NCI-H2029 (cell line): ENCODE measurements at regions not wholly inside any gene's neighbourhood (a gene's known extent, or its start where the extent isn't known, plus 50 kb on each side); places are given as distances from the start of the nearest gene placed in this dataset.
A peak's percentile ranks its signal among the peaks of the same experiment; 100 is the strongest.

ENCODE experiments used
- DNase-seq: peaks from one replicate; lab custom pipeline; 2025; lab: John Stamatoyannopoulos, UW

DNA sequence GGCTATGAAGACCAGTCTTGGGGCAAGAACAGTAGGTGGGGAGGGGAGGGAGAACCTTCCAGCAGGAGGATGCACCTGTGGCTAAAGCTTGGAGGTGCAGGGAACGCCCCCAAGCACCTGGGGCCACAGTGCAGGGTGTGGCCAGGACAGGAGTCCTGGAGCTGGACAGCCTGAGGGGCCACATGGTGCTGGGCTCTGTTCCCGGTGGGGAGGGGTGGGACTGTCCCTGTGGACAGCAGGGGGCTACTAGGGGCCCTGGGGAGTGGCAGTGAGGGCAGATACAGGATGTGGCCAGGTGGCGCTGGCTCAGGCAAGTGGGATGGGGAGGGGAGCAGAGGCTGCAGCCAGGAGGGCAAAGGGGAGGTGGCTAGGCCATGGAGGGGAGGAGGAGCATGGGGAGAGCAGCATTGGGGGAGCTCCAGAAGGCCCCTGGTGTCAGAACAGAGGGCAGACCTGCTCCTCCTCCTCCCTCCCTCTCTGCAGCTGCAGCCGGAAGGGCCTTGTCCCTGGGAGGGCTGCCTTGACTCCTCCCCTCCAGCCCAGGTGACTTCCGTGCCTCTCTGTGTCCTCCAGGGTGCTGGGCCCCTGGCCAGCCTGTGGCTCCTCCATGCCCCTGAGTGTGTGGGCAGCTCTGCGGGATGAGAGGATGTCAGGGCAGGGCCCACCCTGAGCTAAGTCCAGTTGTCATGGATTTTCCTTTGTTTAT lies 68.4 kb upstream of the DLK1 start:
- peak; percentile 30 for DNase-seq

DNA sequence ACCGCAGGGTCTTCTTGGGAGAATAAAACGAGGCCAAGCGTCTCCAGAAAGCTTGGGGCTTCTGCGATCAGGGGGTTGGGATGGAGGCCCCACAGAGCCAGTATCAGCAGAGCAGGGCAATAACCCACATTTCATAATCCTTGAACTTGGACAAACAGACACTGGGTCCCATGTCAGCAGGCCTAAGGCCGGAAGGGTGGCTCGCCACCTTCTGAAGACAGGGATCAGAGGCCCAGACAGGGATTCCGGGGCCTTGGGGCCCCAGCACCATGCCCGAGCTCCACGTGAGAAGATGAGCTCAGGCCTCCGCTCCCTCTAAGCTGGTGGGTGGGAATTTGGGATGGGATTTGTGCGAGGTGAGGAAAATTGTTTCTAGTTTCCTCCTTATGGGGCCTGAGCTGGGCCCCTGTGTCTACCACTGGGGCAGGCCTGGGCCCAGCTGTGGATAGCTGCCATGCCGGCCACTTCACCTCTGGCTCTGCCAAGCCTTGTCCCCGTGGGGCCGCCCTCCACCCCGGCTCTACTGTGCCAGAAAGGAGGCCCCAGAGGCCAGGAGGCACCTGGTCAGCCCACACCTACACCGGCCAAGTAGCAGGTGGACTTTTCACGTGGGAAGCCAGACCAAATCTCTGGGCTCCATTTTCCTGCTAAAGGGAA lies 67.2 kb upstream of the DLK1 start:
- DNase-seq = no peak

DNA sequence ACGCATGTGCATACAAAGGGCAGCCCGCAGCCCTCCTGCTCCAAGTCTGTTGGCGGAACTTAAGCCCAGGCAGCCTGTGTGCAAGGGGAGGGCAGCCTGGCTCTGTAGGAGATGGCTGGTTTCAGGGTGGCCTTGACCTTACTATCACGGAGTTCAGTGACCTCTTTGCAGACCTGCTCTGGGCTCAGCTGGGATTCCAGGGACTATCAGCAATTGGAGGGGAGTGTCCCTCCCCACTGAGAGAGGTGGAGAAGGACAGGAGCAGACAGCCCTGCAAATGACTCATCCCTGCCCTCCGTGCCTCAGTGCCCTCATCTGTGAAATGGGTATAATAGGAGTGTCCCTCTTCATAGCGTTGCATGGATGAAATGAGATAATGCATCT lies 66.2 kb upstream of the DLK1 start:
- DNase-seq = no peak

DNA sequence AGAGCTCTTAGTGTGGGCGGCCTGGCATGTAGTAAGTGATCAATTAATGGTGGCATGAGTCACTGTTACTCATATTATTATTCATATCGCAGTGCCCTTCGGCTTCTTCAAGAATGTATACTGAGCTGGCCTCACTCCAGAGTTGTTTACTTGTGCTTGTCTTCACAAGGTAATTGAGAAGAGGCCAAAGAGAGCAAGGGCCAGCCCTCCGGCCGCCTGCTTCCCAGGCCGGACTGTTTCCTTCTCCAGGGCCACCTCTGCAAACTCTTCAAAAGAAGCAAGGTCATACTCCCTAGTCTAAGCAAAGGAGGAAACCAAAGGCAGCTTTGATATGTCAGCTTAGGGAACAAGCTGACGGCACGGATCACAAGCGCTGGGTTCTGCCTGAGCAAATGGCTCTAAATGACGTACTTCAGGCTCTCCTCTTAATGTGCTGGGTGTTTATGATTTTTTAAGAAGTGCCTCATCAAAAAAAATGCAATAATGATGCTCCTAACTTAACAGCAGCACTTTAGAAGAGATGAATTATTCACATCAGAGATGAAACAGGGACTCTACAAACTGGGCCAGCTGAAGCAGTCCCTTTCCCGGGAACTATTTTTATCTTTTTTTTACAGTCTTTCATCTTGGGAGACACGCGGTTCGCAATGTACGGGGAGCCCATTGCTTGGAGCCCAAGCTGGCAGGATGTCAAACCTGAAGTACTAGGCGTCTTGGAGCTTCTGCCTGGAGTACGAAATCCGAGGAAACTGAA lies 65.6 kb upstream of the DLK1 start:
- no peak for DNase-seq

DNA sequence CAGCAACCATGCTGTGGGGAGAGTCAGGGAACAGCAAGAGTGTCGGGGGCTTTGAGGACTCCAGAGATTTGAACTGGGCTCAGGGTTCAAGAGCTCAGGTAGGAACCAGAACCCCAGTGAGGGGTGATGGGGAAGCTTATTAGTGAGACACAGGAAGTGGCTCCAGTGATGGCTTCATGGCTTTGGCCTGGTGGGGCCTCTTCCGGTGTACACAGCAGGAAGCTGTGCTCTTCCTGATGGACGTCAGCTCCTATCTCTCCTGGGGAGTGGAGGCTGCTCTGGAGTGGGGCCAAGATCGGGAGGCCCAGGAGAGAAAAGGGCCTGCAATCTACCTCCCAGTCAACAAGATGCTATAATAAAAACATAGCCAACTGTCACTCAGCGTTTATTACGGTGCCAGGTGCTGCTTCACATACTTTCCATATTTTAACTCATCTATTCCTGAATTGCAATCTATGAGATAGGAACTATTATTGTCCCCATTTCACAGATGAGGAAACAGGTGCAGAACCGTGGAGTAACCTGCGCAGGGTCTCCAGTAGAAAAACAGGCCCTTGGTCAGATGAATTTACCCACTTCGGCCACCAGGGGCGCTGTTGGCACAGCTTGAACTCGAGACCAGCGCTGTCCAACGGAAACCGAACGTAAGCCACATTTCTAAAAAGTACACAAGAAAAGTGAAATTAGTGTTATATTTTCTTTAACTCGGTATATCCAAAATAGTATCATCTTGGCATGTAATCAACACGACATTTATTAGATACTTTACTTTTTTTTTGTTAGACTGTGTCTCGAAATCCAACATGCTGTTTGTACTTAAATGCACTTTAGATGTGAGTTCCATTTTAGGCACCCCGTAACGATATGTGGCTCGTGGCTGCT lies 63.6 kb upstream of the DLK1 start:
- DNase-seq = peak; percentile 34

DNA sequence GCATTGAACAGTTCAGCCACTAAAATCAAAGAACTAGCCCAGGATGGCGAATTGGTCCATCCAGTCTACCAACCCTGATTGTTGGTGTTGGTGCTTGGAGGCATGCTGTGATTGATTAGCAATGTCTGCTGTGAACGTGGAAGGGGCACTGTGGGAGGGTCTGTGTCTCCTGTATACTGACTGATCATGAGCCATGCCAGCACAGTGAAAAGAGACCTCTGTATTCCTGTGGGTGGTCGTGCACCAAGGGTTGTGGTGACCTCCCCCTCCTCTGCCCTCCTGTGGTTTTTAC lies 63.0 kb upstream of the DLK1 start:
- DNase-seq = no peak

DNA sequence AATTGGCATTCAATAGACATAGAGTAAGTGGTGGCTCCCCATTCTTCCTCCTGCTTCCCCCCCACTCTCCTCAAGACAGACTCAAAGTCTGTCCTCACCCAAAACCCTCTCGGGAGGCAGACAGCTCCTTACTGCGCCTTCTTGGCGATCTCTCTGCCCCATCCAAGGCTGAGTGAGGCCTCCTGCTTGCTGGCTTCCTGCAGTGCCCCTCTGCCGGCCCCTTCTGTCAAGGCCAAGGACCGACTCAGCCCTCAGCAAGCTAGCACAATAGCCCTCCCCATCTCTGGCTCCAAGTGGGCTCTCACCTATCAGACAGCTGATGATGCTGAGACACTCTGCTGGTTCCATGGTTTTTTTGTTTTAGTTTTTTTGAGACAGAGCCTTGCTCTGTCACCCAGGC lies 62.5 kb upstream of the DLK1 start:
- DNase-seq = no peak

DNA sequence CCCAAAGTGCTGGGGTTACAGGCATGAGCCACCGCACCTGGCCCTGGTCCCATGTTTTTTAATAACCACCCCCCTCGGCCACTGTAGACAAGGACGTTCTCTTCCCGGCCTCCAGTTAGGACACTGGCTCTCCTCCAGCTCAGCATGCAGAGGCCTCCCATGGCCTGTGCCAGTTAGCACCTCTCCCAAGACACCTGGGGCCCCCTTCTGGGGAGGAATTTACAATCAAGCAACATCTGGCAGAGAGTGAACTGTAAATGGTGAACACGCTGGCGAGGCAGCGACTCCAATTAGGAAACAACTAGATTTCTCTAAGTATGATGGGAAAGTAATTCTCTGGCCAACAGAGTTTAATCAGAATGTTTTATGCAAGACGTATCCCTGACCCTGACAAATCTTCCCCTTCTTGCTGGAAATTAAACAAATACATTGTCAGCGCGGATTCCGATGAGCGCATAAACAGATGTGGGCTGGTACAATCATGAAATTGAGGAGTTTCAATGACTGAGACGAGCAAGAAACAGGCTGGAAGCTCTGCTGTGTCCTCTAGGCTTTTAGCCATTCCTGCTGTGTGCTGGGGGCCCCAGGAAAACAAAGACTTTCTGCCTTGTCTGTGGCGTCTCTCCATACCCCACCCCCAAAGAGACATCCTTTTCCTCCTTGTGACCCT lies 61.7 kb upstream of the DLK1 start:
- DNase-seq = no peak

DNA sequence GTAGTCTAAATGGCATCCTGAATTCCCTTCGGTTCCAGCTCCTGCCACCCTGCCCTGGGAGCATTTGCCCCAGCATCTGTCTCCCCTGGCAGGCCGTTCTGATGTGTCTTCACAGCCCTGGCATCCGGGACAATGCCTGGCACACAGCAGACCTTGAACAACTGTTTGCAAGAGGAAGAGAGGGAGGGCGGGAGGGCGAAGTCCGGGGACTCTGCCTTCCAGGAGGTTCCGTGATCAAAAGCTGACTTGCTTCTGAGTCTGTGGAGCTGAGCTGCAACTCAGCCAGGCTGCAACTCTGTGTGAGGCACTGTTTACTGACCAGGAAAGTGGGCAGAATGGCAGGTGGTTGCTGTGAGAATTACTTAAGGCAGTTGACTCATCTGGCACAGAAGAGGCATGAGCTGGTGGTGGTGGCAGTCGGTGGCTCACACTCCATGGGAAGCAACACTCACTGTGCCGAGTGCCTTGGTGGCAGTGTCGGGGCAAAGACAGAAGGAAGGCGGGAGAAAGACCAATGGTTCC lies 61.1 kb upstream of the DLK1 start:
- DNase-seq = no peak

DNA sequence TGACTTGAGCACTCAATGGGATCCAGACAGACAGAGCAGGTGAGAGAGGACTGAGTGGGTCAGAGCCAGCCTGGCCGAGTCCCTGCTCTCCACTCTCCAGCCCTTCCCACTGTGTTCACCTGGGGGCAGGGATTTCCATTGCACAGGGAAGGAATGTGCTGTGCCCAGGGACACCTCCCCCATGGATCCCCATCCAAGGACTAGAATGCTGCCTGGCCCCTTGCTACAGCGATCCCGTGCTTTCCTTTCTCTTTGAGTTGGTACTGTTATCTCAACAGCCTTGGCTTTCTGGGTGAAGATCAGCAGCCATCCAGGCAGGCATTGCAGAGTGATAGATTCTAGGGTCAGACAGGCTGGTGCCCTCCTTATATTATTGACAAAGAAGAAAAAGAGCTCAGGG lies 60.3 kb upstream of the DLK1 start:
- DNase-seq = no peak

DNA sequence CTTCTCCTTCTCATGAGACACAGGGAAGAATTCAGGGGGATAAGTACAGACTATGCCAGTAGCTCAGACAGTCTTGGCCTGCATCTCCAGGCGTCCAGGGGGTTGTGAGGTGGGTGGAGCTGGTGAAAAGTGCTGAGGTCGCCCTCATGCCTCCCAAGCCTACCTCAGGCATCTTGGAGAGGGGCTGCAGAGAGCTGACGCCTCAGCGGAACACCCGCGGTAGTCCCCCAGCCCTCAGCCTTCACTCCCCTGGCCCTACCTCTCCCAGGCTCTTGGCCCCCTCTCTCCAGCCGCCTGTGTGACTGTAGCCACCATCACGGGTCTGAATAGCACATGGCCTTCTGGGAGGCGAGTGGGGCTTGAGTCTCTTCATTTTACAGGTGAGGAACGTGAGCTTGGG lies 59.8 kb upstream of the DLK1 start:
- DNase-seq = no peak

DNA sequence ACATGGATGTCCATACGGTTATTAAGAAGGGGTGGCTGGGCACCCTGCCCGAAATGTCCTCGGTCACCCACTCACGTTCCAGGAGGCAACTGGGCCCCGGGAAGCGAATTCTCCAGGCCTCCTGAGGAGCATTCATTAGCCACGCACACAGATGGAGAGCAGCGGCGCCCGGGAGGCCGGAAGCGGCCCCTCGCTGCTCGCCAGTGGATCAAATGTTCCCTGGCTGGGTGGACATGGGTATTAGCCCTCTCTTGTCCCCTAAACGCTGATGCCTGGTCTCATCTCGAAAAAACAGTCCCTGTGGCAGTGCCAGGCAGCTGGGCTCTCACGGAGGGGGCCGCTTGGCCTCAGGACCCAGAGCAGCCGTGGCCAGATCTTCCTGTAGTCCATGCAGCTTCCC lies 59.0 kb upstream of the DLK1 start:
- DNase-seq = no peak

DNA sequence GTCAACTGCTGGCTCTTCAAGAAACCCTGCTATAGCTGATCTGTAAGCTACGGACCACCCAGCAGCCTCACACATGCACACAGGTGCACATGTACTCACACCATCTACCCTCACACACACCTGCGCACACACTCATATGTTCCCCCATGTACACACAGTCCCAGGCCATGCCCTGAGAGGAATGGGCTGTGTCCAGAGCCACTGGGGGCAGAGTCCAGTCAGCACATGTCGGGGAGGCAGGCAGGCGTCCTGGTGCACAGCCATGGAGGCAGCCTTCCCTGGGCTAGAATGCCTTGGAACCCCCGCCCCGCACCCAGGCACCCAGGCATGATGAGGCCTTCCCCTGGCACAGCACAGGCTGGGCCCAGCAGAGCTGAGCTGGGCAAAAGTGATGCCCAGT lies 58.3 kb upstream of the DLK1 start:
- DNase-seq = no peak

DNA sequence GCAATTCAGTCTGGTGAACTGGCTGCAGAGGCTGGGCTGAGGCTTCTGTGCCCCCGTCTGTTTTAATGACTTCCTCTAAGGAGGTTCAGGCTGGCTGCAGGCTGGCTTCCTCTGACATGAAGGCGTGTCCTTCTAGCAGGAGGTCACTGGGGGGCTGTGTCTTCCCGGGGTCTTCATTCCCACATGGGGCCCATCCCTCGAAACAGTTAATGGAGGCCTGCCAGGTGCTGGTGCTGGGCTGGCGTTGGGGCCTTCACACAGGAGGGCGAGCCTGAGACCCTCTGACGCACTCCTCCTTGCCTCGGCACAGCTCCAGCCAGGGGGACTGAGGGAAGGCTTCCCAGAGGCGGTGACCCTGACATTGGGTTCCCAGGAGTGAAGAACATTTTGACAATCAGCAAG lies 57.7 kb upstream of the DLK1 start:
- DNase-seq = no peak

DNA sequence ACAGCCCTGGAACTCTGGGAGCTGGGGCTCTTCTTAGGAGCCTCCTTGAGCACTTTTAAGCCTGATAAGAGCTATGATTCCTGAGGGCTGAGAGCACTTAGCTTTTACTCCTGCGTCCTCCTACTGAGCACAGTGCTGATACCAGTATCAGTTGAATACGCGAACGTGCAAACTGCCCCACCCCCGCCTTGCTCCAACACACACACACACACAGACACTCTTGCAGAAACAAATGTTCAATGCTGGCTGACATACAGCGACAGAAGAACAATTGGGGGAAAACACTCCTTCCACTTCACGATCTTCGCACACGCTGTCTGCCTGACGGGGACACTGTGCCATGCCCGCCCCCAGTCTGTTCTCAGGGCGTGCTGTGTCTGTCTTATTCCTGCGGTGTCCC lies 57.2 kb upstream of the DLK1 start:
- DNase-seq = no peak

DNA sequence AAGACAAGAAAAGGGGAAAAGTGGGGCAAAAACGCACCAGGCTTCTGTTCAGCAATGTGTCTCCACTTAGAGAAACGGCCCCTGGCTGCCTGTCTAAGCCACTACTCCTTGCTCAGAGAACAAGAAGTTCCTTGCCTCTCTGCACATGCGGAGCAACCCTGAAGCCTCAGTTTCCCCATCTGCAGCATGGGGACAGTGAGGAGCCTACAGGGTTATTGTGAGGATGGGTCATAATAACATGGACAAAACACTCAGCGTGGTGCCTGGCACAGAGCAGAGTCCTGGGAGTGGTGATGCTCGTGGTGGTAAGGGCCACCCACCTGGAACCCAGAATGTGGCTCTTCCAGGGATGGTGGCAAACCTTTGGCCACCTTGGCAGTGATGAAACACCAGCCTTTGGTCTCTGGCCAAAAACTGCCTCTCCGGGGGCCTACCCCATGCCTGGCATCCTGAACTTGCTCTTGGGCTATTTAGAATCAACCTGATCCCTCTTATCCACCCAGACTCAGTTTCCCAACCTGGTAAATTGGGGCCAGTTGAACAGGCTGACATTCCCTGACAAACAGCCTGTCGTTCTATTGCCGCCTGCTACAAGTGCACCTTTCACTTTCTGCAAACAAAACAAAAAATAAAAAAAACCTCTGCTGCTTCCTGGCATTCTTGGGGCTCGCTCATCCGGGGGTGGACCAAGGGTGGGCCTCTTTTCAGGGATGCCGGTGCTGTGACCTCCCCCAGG lies 56.5 kb upstream of the DLK1 start:
- no peak for DNase-seq

DNA sequence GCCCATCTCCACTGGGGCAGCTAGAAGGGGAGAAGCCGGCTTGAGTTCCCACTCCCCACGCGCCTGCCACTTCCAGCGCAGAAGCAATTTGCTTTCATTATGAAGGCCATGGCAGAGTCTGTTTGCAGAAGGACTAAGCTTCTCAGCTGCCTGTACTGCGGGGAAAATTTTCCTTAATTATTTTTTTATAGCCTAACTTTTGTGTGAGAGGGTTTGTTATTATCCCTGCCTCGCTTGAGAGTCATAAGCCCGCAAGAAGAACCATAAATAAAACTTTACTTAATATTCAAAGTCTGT lies 56.0 kb upstream of the DLK1 start:
- no peak for DNase-seq

DNA sequence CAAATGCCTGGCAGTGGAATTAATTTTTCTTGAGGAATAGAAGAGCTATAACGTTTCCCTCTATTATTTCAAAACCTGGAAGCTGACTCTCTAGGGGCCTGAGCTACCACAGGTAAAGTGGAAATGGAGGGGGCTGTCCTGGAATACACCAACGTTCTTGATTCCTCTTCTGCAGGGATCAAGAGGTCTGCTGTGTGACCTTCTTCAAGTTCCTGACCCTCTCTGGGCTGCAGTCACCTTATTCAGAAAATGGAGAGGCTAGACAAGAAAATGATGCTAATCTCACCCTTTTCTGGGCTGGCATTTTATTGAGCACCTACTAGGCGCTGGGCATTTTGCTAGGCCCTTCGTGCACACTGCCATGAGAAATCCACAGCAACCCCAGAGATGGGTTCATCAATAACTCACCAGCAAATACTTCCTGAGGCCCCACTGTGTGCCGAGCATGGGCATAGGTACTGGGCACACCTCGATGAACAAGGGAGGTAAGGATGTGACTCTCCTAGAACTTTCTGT lies 55.2 kb upstream of the DLK1 start:
- DNase-seq = no peak

DNA sequence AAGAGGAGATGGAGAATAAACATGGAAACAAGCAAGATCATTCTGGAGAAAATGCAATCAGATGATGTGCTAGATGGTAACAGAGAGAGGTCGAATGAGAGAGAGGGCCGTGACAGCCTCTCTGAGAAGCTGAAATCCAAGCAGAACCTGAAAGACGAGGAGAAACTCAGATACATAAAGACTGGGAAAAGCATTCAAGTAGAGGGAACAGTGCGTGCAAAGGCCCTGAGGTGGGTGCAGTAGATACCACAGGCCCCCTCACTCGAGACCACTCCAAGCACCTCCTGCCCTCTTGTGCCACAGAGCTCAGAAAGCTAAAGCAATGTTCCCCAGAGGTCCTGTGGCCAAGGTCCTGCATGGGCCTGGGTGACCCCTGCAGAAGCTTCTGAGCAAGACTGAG lies 54.8 kb upstream of the DLK1 start:
- DNase-seq = no peak

DNA sequence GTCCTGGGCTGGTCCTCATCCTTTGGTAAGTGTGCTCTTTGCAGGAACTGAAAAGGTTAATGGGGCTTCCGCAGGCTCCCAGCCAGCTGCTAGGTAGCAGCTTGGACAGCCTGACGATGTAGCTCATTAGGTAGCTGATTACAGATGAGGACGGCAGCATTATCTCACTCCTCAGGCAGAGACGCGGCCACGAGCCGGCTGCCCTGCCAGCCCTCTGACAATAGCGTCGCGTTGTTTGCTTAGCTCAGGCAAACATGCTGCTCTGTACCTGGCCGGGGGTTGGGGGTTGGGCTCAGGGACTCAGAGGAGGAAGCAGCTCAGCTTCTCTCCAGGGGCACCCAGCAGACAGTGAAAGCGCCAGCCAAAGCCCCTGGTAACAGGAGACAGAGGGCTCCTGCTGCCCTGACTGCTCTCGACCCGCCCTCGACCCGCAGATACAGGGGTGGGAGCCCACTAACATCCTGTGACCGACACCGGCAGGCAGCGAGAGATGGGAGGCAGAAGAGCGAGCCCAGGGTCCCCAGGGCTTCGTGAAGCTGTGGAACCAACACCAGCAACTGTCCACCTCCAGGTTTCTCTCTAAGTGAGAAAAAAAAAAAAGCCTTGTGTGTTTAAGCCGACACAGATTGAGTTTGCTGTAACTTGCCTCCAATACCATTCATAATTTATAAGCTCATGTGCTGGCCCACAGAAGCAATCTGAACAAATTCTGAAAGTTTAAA lies 53.4 kb upstream of the DLK1 start:
- peak; percentile 90 for DNase-seq

DNA sequence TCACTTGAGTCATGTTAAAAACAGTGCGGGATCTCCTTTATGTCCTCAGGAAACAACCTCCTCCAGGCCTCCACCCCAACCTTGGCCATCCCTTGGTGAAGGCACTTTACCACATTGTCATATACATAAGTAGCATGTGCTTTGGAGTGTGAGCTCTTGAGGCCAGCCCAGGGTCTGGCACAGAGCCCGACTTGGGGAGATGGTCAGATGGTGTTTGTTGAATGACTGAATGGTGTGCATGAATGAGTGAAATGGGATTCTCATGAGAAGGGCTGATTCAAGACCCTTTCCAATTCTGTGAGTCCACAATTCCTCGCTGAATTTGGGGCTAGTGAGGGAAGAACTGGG lies 52.9 kb upstream of the DLK1 start:
- no peak for DNase-seq
